Upper lobe of left lung (tissue), 6 donors: ENCODE measurements at regions not wholly inside any gene's neighbourhood (a gene's known extent, or its start where the extent isn't known, plus 50 kb on each side); places are given as distances from the start of the nearest gene placed in this dataset.

Source experiments
- ATAC-seq, 2 donors: fragments of 200-7000 bp; cut with Tn5 transposase; one replicate each; pipeline ENCODE4 v1.9.1; 2022; ENCODE audit warnings: mild to moderate bottlenecking in 2 of 2, moderate library complexity in 2 of 2; ENCODE audit not compliant: low FRiP score in 2 of 2
- DNase-seq, 2 donors: peaks; one replicate each; pipeline ENCODE4 v3.0.0-alpha.2; 2019 to 2020
- H3K27ac ChIP-seq, 4 donors: fragments of 200-600 bp; sonication (generic); one replicate each; pipeline ENCODE4 v1.5.1; 2016 to 2019
- H3K27me3 ChIP-seq, 4 donors: fragments of 200-600 bp; sonication (generic); one replicate each; pipeline ENCODE4 v1.5.1; 2017 to 2019
- H3K36me3 ChIP-seq, 4 donors: fragments of 200-600 bp; sonication (generic); one replicate each; pipeline ENCODE4 v1.5.1; 2016 to 2019
- H3K4me1 ChIP-seq, 4 donors: fragments of 200-600 bp; sonication (generic); one replicate each; pipeline ENCODE4 v1.5.1; 2018 to 2019
- H3K4me3 ChIP-seq, 4 donors: fragments of 200-600 bp; sonication (generic); one replicate each; pipeline ENCODE4 v1.5.1; 2017 to 2019; ENCODE audit warnings: mild to moderate bottlenecking in 2 of 4, moderate library complexity in 1 of 4
- H3K9me3 ChIP-seq, 4 donors: fragments of 200-600 bp; sonication (generic); one replicate each; pipeline ENCODE4 v1.5.1; 2018 to 2019
- EP300 ChIP-seq, 4 donors: sonication (generic); formaldehyde crosslinking; IDR thresholded peaks; one replicate each; pipeline ENCODE4 v1.5.1; 2017; ENCODE audit warnings: antibody characterized with exemption in 4 of 4, control low read depth in 2 of 4
- POLR2A ChIP-seq, 4 donors: fragments of 450-650 bp; IDR thresholded peaks; one replicate each; pipeline ENCODE4 v1.5.1; 2016 to 2017; ENCODE audit warnings: antibody characterized with exemption in 4 of 4, mild to moderate bottlenecking in 2 of 4
- POLR2AphosphoS5 ChIP-seq, 2 donors: sonication (generic); formaldehyde crosslinking; IDR thresholded peaks; one replicate each; pipeline ENCODE4 v1.5.1; 2017; ENCODE audit warnings: antibody characterized with exemption in 2 of 2
- WGBS, 2 donors: methylation state at CpG; one replicate each; pipeline ENCODE4 v1.1.5; 2017 to 2018; 5-methylcytosine and 5-hydroxymethylcytosine counted together
- TF ChIP-seq, protein P1 (sequence below), 6 experiments: fragments of 450-650 bp in 4 of 6; fragments of 200-600 bp in 2 of 6; sonication (generic) in 2 of 6; IDR thresholded peaks; one replicate each; pipeline ENCODE4 v1.5.1; 2016 to 2019; ENCODE audit warnings: antibody characterized with exemption in 6 of 6
- donor health status: DM: no; HTN: no; CAD: no; lungs with moderate emphysema.
- donor health status: DM: no; HTN: yes; CAD: no; lungs with severe emphysema.

DNA sequence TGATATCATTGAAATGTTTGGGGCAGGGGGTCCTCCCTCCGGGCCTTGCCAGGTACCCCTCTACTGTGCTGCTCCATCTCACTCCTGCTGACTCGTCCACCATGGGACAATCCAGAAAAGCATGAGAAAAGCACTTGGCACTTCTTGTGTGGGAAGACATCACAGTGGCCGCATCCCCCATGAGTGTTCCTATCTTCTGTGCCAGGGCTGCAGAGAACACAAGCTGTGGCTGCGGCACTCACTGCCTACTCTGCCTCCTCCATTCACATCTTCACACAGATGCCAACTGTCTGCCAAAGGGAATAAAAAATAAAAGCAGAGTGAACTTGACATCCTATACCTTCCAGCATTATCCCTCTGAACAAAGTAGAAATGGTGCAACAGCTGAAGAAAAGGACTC is 117.4 kb upstream of the PROKR2 start:
- peaks cover 0 to 9% (median 2%) of the 10 kb centered on the region in 4 donors for H3K9me3 ChIP-seq
- no peak overlapping the region for H3K27ac ChIP-seq
- TF ChIP-seq POLR2A (IDR thresholded peaks at IDR 0.05), result no peak
- no peak for TF ChIP-seq EP300 (IDR thresholded peaks at IDR 0.05)
- TF ChIP-seq, protein P1, sequence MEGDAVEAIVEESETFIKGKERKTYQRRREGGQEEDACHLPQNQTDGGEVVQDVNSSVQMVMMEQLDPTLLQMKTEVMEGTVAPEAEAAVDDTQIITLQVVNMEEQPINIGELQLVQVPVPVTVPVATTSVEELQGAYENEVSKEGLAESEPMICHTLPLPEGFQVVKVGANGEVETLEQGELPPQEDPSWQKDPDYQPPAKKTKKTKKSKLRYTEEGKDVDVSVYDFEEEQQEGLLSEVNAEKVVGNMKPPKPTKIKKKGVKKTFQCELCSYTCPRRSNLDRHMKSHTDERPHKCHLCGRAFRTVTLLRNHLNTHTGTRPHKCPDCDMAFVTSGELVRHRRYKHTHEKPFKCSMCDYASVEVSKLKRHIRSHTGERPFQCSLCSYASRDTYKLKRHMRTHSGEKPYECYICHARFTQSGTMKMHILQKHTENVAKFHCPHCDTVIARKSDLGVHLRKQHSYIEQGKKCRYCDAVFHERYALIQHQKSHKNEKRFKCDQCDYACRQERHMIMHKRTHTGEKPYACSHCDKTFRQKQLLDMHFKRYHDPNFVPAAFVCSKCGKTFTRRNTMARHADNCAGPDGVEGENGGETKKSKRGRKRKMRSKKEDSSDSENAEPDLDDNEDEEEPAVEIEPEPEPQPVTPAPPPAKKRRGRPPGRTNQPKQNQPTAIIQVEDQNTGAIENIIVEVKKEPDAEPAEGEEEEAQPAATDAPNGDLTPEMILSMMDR (IDR thresholded peaks at IDR 0.05), result no peak
- no peak for TF ChIP-seq POLR2AphosphoS5 (IDR thresholded peaks at IDR 0.05)
- no peak overlapping the region for H3K4me3 ChIP-seq
- WGBS, 2 donors, result 75 to 81% methylated on average over 4 of the region's 4 CpGs
- ATAC-seq, result no peak
- DNase-seq, result no peak
- H3K27me3 ChIP-seq, result no peaks in the 10 kb centered on the region
- no peaks in the 10 kb centered on the region for H3K36me3 ChIP-seq
- no peaks in the 10 kb centered on the region for H3K4me1 ChIP-seq

DNA sequence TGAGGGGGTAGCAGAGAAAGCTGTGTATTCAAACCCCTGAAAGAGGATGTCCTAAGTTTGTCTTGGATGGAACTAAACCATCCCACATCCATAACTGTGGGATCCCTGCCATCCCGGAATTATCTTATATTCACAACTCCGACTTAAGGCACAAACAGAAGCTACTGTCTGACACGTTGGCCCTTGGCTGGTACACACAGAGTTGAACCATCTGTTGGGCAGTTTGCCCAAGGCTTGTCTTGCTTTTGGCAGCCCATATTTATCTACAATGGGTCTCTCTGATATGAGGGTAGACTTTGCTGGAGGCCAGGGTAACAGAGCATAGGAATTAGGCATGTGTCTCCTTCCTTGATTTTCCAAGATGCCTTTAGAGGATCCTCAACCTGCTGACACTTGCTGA is 116.6 kb upstream of the PROKR2 start:
- H3K4me3 ChIP-seq, result no peak overlapping the region
- DNase-seq (no peak), ATAC-seq (no peak)
- no peak for TF ChIP-seq POLR2AphosphoS5 (IDR thresholded peaks at IDR 0.05)
- TF ChIP-seq POLR2A (IDR thresholded peaks at IDR 0.05), result no peak
- TF ChIP-seq, protein P1 (IDR thresholded peaks at IDR 0.05), result no peak
- no peak for TF ChIP-seq EP300 (IDR thresholded peaks at IDR 0.05)
- H3K27ac ChIP-seq, result no peak overlapping the region
- H3K27me3 ChIP-seq, result no peaks in the 10 kb centered on the region
- 63 to 77% methylated on average over 3 of the region's 3 CpGs for WGBS, 2 donors
- peaks cover 0 to 7% (median 2%) of the 10 kb centered on the region in 4 donors for H3K9me3 ChIP-seq
- H3K4me1 ChIP-seq, result no peaks in the 10 kb centered on the region
- H3K36me3 ChIP-seq, result no peaks in the 10 kb centered on the region

DNA sequence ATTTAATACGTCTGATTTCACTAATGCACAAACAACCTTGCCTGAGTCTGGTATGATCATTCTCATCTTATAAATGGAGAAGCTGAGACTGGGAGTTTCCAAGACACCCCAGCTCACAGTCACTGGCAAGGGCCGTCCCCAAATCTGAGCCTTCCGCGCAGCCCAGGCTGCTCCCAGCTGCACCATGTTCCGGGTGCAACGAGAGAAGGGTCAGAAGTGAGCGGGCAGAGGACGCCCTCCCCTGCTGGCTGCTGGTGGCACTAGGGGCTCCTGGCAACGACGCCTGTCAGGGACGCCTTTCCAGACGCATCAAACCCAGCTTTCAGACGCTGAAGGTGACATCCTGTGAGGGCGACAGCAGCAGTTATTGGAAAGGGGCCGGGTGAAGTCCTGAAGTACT is 115.3 kb upstream of the PROKR2 start:
- Histone ChIP-seq H3K27ac (no peak overlapping the region), H3K4me3 (no peak overlapping the region), H3K9me3 (no peaks in the 10 kb centered on the region), H3K36me3 (no peaks in the 10 kb centered on the region), H3K27me3 (no peaks in the 10 kb centered on the region), H3K4me1 (no peaks in the 10 kb centered on the region)
- 89% methylated on average over 5 to 15 of the region's 15 CpGs for WGBS, 2 donors
- peak in 1 of 2 donors; percentile 34 for DNase-seq
- ATAC-seq, result no peak
- TF ChIP-seq POLR2A (IDR thresholded peaks at IDR 0.05), result no peak
- TF ChIP-seq POLR2AphosphoS5 (IDR thresholded peaks at IDR 0.05), result no peak

DNA sequence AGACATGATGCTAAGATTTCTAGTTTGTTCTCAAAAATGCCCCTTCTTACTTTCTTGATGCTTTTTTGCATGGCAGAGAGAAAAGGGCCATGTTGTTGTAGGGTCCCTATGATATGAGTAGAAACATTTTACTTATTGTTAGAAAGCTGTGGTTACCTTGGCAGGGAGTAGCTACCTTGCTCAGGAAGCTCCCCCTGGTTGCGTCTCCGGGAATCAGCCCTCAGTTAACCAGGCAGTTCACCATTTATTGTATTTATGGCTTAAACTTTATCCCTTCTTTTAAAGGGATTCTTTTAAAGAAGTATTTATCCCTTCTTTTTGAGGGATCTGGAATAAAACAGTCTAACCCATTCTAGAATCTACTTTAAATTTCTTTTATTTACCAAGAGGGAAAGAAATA is 113.9 kb upstream of the PROKR2 start:
- H3K36me3 ChIP-seq, result no peaks in the 10 kb centered on the region
- H3K27me3 ChIP-seq, result no peaks in the 10 kb centered on the region
- H3K4me1 ChIP-seq, result no peaks in the 10 kb centered on the region
- H3K9me3 ChIP-seq, result no peaks in the 10 kb centered on the region
- TF ChIP-seq EP300 (IDR thresholded peaks at IDR 0.05) (no peak), POLR2A (IDR thresholded peaks at IDR 0.05) (no peak), POLR2AphosphoS5 (IDR thresholded peaks at IDR 0.05) (no peak)
- TF ChIP-seq, protein P1 (IDR thresholded peaks at IDR 0.05), result no peak
- DNase-seq (no peak), ATAC-seq (no peak)
- no peak overlapping the region for H3K4me3 ChIP-seq
- 28 to 33% methylated on average over 2 of the region's 2 CpGs for WGBS, 2 donors
- no peak overlapping the region for H3K27ac ChIP-seq

GRCh38 chr20:5426026-5426425 is 109.3 kb upstream of the PROKR2 start:
- no peak overlapping the region for H3K27ac ChIP-seq
- no peak for ATAC-seq
- WGBS, 2 donors, result 75 to 78% methylated on average over 4 of the region's 4 CpGs

More at GRCh38 chr20:5426026-5426425, 109.3 kb upstream of the PROKR2 start:
- Histone ChIP-seq H3K4me1 (no peaks in the 10 kb centered on the region), H3K36me3 (no peaks in the 10 kb centered on the region), H3K9me3 (no peaks in the 10 kb centered on the region), H3K27me3 (no peaks in the 10 kb centered on the region), H3K4me3 (no peak overlapping the region)
- no peak for DNase-seq
- TF ChIP-seq EP300 (IDR thresholded peaks at IDR 0.05) (no peak), POLR2AphosphoS5 (IDR thresholded peaks at IDR 0.05) (no peak), POLR2A (IDR thresholded peaks at IDR 0.05) (no peak)
- TF ChIP-seq, protein P1 (IDR thresholded peaks at IDR 0.05), result no peak
